ENCODE measurements at regions not wholly inside any gene's neighbourhood (a gene's known extent, or its start where the extent isn't known, plus 50 kb on each side); places are given as distances from the start of the nearest gene placed in this dataset.

DNA sequence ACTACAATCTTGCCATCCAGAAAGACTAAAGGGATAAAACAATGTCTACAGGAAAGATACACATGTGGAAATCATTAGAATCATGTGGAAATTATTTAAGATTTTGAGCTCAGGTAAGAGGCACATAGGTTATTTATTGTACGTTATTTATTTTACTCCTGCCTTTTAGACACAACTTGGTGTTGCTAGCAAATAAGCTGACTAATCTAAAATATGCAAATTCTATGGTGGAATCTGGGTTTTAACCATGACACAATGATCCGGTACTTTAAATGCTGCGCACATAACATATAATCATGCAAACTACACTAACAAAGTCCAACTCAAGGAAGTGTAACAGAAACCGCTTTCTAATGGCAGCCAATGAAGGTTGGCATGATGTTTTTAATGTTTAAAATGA lies 112.5 kb downstream of the IFI44 start:
- H3K4me1 Mint-ChIP-seq, result no peaks in the 10 kb centered on the region
- no peaks in the 10 kb centered on the region for H3K36me3 Mint-ChIP-seq
- intact Hi-C loops (cut with micrococcal nuclease), result no loop called here
- H3K4me3 ChIP-seq (ENCODE audit: low read length), result no peak overlapping the region
- H3K36me3 ChIP-seq (ENCODE audit: control insufficient read depth, insufficient read depth, low read length), result no peaks in the 10 kb centered on the region
- no peak overlapping the region for H3K27ac Mint-ChIP-seq
- TF ChIP-seq, protein P1, sequence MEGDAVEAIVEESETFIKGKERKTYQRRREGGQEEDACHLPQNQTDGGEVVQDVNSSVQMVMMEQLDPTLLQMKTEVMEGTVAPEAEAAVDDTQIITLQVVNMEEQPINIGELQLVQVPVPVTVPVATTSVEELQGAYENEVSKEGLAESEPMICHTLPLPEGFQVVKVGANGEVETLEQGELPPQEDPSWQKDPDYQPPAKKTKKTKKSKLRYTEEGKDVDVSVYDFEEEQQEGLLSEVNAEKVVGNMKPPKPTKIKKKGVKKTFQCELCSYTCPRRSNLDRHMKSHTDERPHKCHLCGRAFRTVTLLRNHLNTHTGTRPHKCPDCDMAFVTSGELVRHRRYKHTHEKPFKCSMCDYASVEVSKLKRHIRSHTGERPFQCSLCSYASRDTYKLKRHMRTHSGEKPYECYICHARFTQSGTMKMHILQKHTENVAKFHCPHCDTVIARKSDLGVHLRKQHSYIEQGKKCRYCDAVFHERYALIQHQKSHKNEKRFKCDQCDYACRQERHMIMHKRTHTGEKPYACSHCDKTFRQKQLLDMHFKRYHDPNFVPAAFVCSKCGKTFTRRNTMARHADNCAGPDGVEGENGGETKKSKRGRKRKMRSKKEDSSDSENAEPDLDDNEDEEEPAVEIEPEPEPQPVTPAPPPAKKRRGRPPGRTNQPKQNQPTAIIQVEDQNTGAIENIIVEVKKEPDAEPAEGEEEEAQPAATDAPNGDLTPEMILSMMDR (IDR thresholded peaks at IDR 0.05), result no peak
- H3K27ac ChIP-seq (ENCODE audit: low read length), result no peak overlapping the region
- no peaks in the 10 kb centered on the region for H3K27me3 Mint-ChIP-seq (ENCODE audit: low read depth in 2 of 2)
- H3K4me3 Mint-ChIP-seq, result no peak overlapping the region
- no CpG with 5 or more reads among the region's 4 CpGs for WGBS (ENCODE audit: insufficient coverage)
- H3K9me3 Mint-ChIP-seq, result peaks cover 12 to 13% of the 10 kb centered on the region in 2 donors
- no peaks in the 10 kb centered on the region for H3K4me1 ChIP-seq (ENCODE audit: control insufficient read depth, insufficient read depth, low read length)
- DNase-seq (no peak), ATAC-seq (no peak)
- no peaks in the 10 kb centered on the region for H3K27me3 ChIP-seq (ENCODE audit: control insufficient read depth, insufficient read depth, low read length)
- H3K9me3 ChIP-seq (ENCODE audit: control insufficient read depth, insufficient read depth, low read length), result no peaks in the 10 kb centered on the region

DNA sequence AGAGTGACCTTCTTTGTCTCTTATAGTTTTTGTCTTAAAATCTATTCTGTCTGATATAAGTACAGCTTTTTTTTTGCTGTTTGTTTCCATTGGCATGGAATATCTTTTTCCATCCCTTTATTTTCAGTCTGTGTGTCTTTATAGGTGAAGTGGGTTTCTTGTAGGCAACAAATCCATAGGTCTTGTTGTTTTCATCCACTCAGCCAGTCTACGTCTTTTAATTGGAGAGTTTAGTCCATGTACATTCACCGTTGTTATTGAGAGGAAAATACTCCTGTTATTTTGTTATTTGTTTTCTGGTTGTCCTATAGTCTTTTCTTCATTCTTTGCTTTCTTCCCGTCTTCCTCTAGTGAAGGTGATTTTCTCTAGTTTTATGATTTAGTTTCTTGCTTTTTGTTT lies 115.9 kb downstream of the IFI44 start:
- ATAC-seq (no peak), DNase-seq (no peak)
- Mint-ChIP-seq H3K4me1 (no peaks in the 10 kb centered on the region), H3K4me3 (no peak overlapping the region), H3K27me3 (ENCODE audit: low read depth in 2 of 2) (no peaks in the 10 kb centered on the region), H3K27ac (no peak overlapping the region), H3K9me3 (peaks cover 11 to 13% of the 10 kb centered on the region in 2 donors), H3K36me3 (no peaks in the 10 kb centered on the region)
- no peaks in the 10 kb centered on the region for H3K27me3 ChIP-seq (ENCODE audit: control insufficient read depth, insufficient read depth, low read length)
- no peaks in the 10 kb centered on the region for H3K4me1 ChIP-seq (ENCODE audit: control insufficient read depth, insufficient read depth, low read length)
- H3K4me3 ChIP-seq (ENCODE audit: low read length), result no peak overlapping the region
- WGBS (ENCODE audit: insufficient coverage), result 93% methylated on average over 3 of the region's 3 CpGs
- TF ChIP-seq, protein P1 (IDR thresholded peaks at IDR 0.05), result no peak
- intact Hi-C loops (cut with micrococcal nuclease), result no loop called here
- no peak overlapping the region for H3K27ac ChIP-seq (ENCODE audit: low read length)
- H3K36me3 ChIP-seq (ENCODE audit: control insufficient read depth, insufficient read depth, low read length), result no peaks in the 10 kb centered on the region
- H3K9me3 ChIP-seq (ENCODE audit: control insufficient read depth, insufficient read depth, low read length), result no peaks in the 10 kb centered on the region

DNA sequence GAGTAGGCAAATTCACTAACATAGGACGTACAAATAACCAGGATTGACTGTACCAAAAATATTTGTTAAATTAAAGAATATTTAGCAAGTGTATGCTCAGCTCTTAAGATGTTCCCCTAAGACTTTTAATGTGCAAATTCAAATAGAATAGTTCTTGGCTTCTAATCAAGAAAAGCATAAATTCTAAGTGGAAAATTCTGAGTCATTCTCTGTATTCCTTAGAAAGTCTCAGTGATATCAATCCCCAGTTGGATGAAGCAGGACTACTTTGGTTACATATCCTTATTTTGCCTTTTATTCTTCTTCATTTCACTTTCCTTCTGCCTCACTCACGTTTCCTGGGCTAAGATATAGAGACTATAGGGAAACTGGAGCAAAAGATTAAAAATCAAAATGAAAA lies 130.2 kb downstream of the IFI44 start:
- H3K36me3 ChIP-seq (ENCODE audit: control insufficient read depth, insufficient read depth, low read length), result no peaks in the 10 kb centered on the region
- H3K4me1 ChIP-seq (ENCODE audit: control insufficient read depth, insufficient read depth, low read length), result no peaks in the 10 kb centered on the region
- H3K9me3 ChIP-seq (ENCODE audit: control insufficient read depth, insufficient read depth, low read length), result no peaks in the 10 kb centered on the region
- H3K4me3 ChIP-seq (ENCODE audit: low read length), result no peak overlapping the region
- ATAC-seq, result no peak
- DNase-seq, result no peak
- Mint-ChIP-seq H3K27me3 (ENCODE audit: low read depth in 2 of 2) (no peaks in the 10 kb centered on the region), H3K4me1 (no peaks in the 10 kb centered on the region), H3K9me3 (peaks cover 12 to 13% of the 10 kb centered on the region in 2 donors), H3K27ac (no peak overlapping the region), H3K4me3 (no peak overlapping the region), H3K36me3 (no peaks in the 10 kb centered on the region)
- intact Hi-C loops (cut with micrococcal nuclease), result no loop called here
- H3K27ac ChIP-seq (ENCODE audit: low read length), result no peak overlapping the region
- WGBS (ENCODE audit: insufficient coverage), result 100% methylated on average over 1 of the region's 2 CpGs
- TF ChIP-seq, protein P1 (IDR thresholded peaks at IDR 0.05), result no peak
- no peaks in the 10 kb centered on the region for H3K27me3 ChIP-seq (ENCODE audit: control insufficient read depth, insufficient read depth, low read length)

DNA sequence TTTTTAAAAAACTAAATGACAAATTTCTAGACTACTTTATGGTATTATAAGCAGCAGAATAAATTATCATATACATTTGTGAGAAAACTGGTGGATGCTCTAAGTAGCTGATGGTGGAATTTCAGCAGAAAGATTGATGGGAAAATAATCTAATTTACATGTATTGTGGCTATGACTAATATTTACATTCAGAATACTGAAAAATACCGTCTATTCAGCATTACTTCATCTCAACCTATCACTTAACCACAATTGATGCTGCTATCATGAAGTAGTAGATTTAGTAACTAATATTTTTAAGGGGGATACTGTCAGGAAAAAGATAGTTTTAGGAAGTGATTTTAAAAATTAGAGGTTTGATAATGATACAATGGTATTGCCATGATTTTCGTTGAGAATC lies 137.9 kb downstream of the IFI44 start:
- Mint-ChIP-seq H3K4me1 (no peaks in the 10 kb centered on the region), H3K4me3 (no peak overlapping the region), H3K27ac (no peak overlapping the region), H3K27me3 (ENCODE audit: low read depth in 2 of 2) (no peaks in the 10 kb centered on the region), H3K36me3 (no peaks in the 10 kb centered on the region), H3K9me3 (peaks cover 6% of the 10 kb centered on the region in 2 donors)
- H3K4me1 ChIP-seq (ENCODE audit: control insufficient read depth, insufficient read depth, low read length), result no peaks in the 10 kb centered on the region
- intact Hi-C loops (cut with micrococcal nuclease), result no loop called here
- H3K27me3 ChIP-seq (ENCODE audit: control insufficient read depth, insufficient read depth, low read length), result no peaks in the 10 kb centered on the region
- DNase-seq (no peak), ATAC-seq (no peak)
- H3K9me3 ChIP-seq (ENCODE audit: control insufficient read depth, insufficient read depth, low read length), result no peaks in the 10 kb centered on the region
- 69% methylated on average over 1 of the region's 2 CpGs for WGBS (ENCODE audit: insufficient coverage)
- no peak overlapping the region for H3K27ac ChIP-seq (ENCODE audit: low read length)
- TF ChIP-seq, protein P1 (IDR thresholded peaks at IDR 0.05), result no peak
- H3K4me3 ChIP-seq (ENCODE audit: low read length), result no peak overlapping the region
- H3K36me3 ChIP-seq (ENCODE audit: control insufficient read depth, insufficient read depth, low read length), result no peaks in the 10 kb centered on the region

Data from natural killer cell (primary cell).